ENCODE measurements at regions not wholly inside any gene's neighbourhood (a gene's known extent, or its start where the extent isn't known, plus 50 kb on each side); places are given as distances from the start of the nearest gene placed in this dataset.

DNA sequence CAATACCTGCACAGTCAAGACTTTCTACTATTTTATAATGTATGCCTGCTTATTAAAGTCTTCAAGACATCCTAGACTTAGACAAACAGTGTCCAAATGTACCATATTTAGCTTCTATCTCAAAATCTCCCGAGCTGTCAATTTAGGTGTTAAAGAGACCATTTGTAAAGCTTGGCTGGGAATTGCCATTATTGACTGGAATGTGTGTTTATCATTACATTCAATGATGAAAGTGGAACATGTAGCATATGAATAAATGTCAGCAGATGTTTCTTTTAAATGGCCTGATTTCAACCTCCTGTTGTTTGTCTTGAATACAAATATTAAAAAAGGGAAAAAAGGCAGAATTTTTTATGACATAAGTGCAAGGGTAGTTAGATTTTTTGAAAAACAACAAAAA lies 572.3 kb downstream of the PRKD1 start:
- TF ChIP-seq GATA1 (IDR thresholded peaks at IDR 0.05; ENCODE audit: low read depth, low read length) (no peak), POLR2A (IDR thresholded peaks at IDR 0.05; ENCODE audit: low read length) (no peak)
